MM.1S (cell line): ENCODE measurements at regions not wholly inside any gene's neighbourhood (a gene's known extent, or its start where the extent isn't known, plus 50 kb on each side); places are given as distances from the start of the nearest gene placed in this dataset.

Source experiments
- DNase-seq: peaks from one replicate; pipeline ENCODE4 v3.0.0-alpha.2; 2015
- H2AFZ ChIP-seq: fragments of 300-600 bp; sonication (generic); 2 replicates; pipeline ENCODE4 v1.6.0; 2016; ENCODE audit warnings: antibody characterized with exemption, low read length
- H3F3A ChIP-seq: fragments of 300-600 bp; sonication (generic); 2 replicates; pipeline ENCODE4 v1.6.1; 2016; ENCODE audit warnings: mild to moderate bottlenecking, antibody characterized with exemption, low read length, moderate library complexity, mixed read lengths; ENCODE audit not compliant: insufficient read depth
- H3K27ac ChIP-seq: fragments of 300-600 bp; sonication (generic); 2 replicates; pipeline ENCODE4 v1.5.1; 2016; ENCODE audit warnings: mild to moderate bottlenecking, low read length
- H3K27me3 ChIP-seq: fragments of 300-600 bp; sonication (generic); replicated peaks from 2 replicates; pipeline ENCODE4 v1.6.0; 2016; ENCODE audit warnings: low read length; ENCODE audit not compliant: insufficient read depth
- H3K36me3 ChIP-seq: fragments of 300-600 bp; sonication (generic); replicated peaks from 2 replicates; pipeline ENCODE4 v1.6.1; 2016; ENCODE audit warnings: mild to moderate bottlenecking, low read length, mixed read lengths; ENCODE audit not compliant: insufficient read depth
- H3K4me1 ChIP-seq: fragments of 300-600 bp; sonication (generic); 2 replicates; pipeline ENCODE4 v1.6.1; 2016; ENCODE audit warnings: low read length, mixed read lengths
- H3K4me2 ChIP-seq: fragments of 300-600 bp; sonication (generic); 2 replicates; pipeline ENCODE4 v1.6.0; 2016; ENCODE audit warnings: low read depth, low read length
- H3K4me3 ChIP-seq: fragments of 300-600 bp; sonication (generic); 2 replicates; pipeline ENCODE4 v1.5.1; 2016; ENCODE audit warnings: low read length, mixed read lengths
- H3K79me2 ChIP-seq: fragments of 300-600 bp; sonication (generic); 2 replicates; pipeline ENCODE4 v1.6.1; 2016; ENCODE audit warnings: mixed run types, low read length, mixed read lengths
- H3K9ac ChIP-seq: fragments of 300-600 bp; sonication (generic); 2 replicates; pipeline ENCODE4 v1.6.1; 2016; ENCODE audit warnings: low read length, mixed read lengths
- H3K9me2 ChIP-seq: fragments of 300-600 bp; sonication (generic); replicated peaks from 2 replicates; pipeline ENCODE4 v1.6.1; 2016; ENCODE audit warnings: mild to moderate bottlenecking, low read length, mixed read lengths; ENCODE audit not compliant: insufficient read depth
- H3K9me3 ChIP-seq: fragments of 300-600 bp; sonication (generic); replicated peaks from 2 replicates; pipeline ENCODE4 v1.6.1; 2016; ENCODE audit warnings: mild to moderate bottlenecking, low read length, mixed read lengths; ENCODE audit not compliant: insufficient read depth
- H4K20me1 ChIP-seq: fragments of 300-600 bp; sonication (generic); 2 replicates; pipeline ENCODE4 v1.6.1; 2016; ENCODE audit warnings: mild to moderate bottlenecking, low read length, moderate library complexity, mixed read lengths; ENCODE audit not compliant: insufficient read depth
- CTCF ChIP-seq: fragments of 300-600 bp; sonication (generic); IDR thresholded peaks from 2 replicates; pipeline ENCODE4 v1.5.1; 2016; ENCODE audit warnings: antibody characterized with exemption, low read length, mixed read lengths
- EZH2 ChIP-seq: fragments of 300-600 bp; sonication (generic); optimal IDR thresholded peaks from 2 replicates; pipeline ENCODE3; 2017; ENCODE audit warnings: low read depth, mild to moderate bottlenecking, antibody characterized with exemption, low read length, mixed read lengths
- EZH2phosphoT487 ChIP-seq: fragments of 300-600 bp; sonication (generic); IDR thresholded peaks from 2 replicates; pipeline ENCODE4 v1.6.1; 2018; ENCODE audit warnings: antibody characterized with exemption, low read length

- TF ChIP-seq CTCF (no peak), EZH2phosphoT487 (no peak), EZH2 (no peak)
- Histone ChIP-seq H3K27ac (no peak overlapping the region), H3K4me2 (no peak overlapping the region), H3K9ac (no peak overlapping the region), H3K4me1 (no peaks in the 10 kb centered on the region), H3K27me3 (no peaks in the 10 kb centered on the region), H3K79me2 (no peaks in the 10 kb centered on the region), H4K20me1 (no peaks in the 10 kb centered on the region), H3F3A (no peaks in the 10 kb centered on the region), H3K36me3 (no peaks in the 10 kb centered on the region), H3K4me3 (no peak overlapping the region), H3K9me2 (no peaks in the 10 kb centered on the region), H2AFZ (no peak overlapping the region), H3K9me3 (no peaks in the 10 kb centered on the region)
- no peak for DNase-seq
These were observed 54.1 kb upstream of the SLC36A4 start for GRCh38 chr11:93251922-93252321.

GRCh38 chr11:93253111-93253510, 55.3 kb upstream of the SLC36A4 start:
- Histone ChIP-seq H3K9me2 (no peaks in the 10 kb centered on the region), H3K27me3 (no peaks in the 10 kb centered on the region), H3K4me2 (no peak overlapping the region), H3K4me1 (no peaks in the 10 kb centered on the region), H3K27ac (no peak overlapping the region), H4K20me1 (no peaks in the 10 kb centered on the region), H3F3A (no peaks in the 10 kb centered on the region), H3K79me2 (no peaks in the 10 kb centered on the region), H3K4me3 (no peak overlapping the region), H2AFZ (no peak overlapping the region), H3K36me3 (no peaks in the 10 kb centered on the region), H3K9ac (no peak overlapping the region), H3K9me3 (no peaks in the 10 kb centered on the region)
- DNase-seq = no peak
- TF ChIP-seq CTCF = no peak
- TF ChIP-seq EZH2phosphoT487 = no peak
- no peak for TF ChIP-seq EZH2

GRCh38 chr11:93256623-93257022, 58.8 kb upstream of the SLC36A4 start:
- TF ChIP-seq EZH2phosphoT487 (no peak), CTCF (no peak), EZH2 (no peak)
- Histone ChIP-seq H3K36me3 (no peaks in the 10 kb centered on the region), H3K27me3 (no peaks in the 10 kb centered on the region), H3K9ac (no peak overlapping the region), H3K9me2 (no peaks in the 10 kb centered on the region), H3K4me3 (no peak overlapping the region), H3K4me1 (no peaks in the 10 kb centered on the region), H3K9me3 (no peaks in the 10 kb centered on the region), H3K4me2 (no peak overlapping the region), H2AFZ (no peak overlapping the region), H3K27ac (no peak overlapping the region), H3F3A (no peaks in the 10 kb centered on the region), H3K79me2 (no peaks in the 10 kb centered on the region), H4K20me1 (no peaks in the 10 kb centered on the region)
- no peak for DNase-seq

GRCh38 chr11:93267383-93267782, 63.2 kb upstream of the DEUP1 start:
- no peak for TF ChIP-seq EZH2
- TF ChIP-seq CTCF = no peak
- no peak for TF ChIP-seq EZH2phosphoT487
- no peaks in the 10 kb centered on the region for H3K4me1 ChIP-seq

More at GRCh38 chr11:93267383-93267782, 63.2 kb upstream of the DEUP1 start:
- H3K9me2 ChIP-seq = no peaks in the 10 kb centered on the region
- no peaks in the 10 kb centered on the region for H3K79me2 ChIP-seq
- no peak overlapping the region for H3K27ac ChIP-seq
- no peak overlapping the region for H3K4me2 ChIP-seq
- no peaks in the 10 kb centered on the region for H3F3A ChIP-seq
- no peak for DNase-seq
- no peaks in the 10 kb centered on the region for H3K36me3 ChIP-seq
- no peaks in the 10 kb centered on the region for H3K27me3 ChIP-seq
- H3K9ac ChIP-seq = no peak overlapping the region
- H2AFZ ChIP-seq = no peak overlapping the region
- H3K4me3 ChIP-seq = no peak overlapping the region
- H4K20me1 ChIP-seq = no peaks in the 10 kb centered on the region
- H3K9me3 ChIP-seq = no peaks in the 10 kb centered on the region
